K562 (cell line): ENCODE measurements at regions not wholly inside any gene's neighbourhood (a gene's known extent, or its start where the extent isn't known, plus 50 kb on each side); places are given as distances from the start of the nearest gene placed in this dataset.

Source experiments
- ATAC-seq: fragments of 200-7000 bp; cut with Tn5 transposase; 3 replicates; pipeline ENCODE4 v1.9.1; 2020; ENCODE audit warnings: moderate library complexity
- BruUV-seq: library from RNA; stranded (reverse); fragments of 400-500 nt; replicated peaks from 2 replicates; lab custom pipeline; 2021; lab: Mats Ljungman, UMichigan
- CTCF ChIA-PET: fragments of 300-600 bp; formaldehyde crosslinking; extraction: SDS; loops from one replicate; lab custom pipeline; 2021; ENCODE audit warnings: low intra/inter-chr PET ratio; lab: Yijun Ruan, JAX
- POLR2A ChIA-PET: fragments of 300-600, 350-650 bp; sonication (Branson Sonifier 250); formaldehyde crosslinking; extraction: SDS; loops from one replicate; lab custom pipeline; 2021; ENCODE audit warnings: antibody characterized with exemption, inconsistent platforms; lab: Yijun Ruan, JAX
- DNase-seq, 4 experiments: peaks; one replicate each; pipeline versions ENCODE4 v3.0.0 to v3.0.0-alpha.2; 2011 to 2018; ENCODE audit warnings: low spot score in 3 of 4, mixed read lengths in 3 of 4; ENCODE audit errors: extremely low read depth in 1 of 4
- FAIRE-seq: peaks from 2 replicates; lab custom pipeline; 2011; peaks lifted over from hg19 to GRCh38; lab: Jason Lieb, UNC
- H2AFZ ChIP-seq: 2 replicates; pipeline ENCODE4 v1.6.0; 2011; ENCODE audit warnings: low read depth, low read length, control low read depth, inconsistent platforms
- H3K27ac ChIP-seq: fragments of 200-600 bp; 3 replicates; pipeline ENCODE4 v1.8.0; 2011; ENCODE audit warnings: low read depth, mild to moderate bottlenecking, control low read depth, inconsistent platforms, low read length, moderate library complexity, mixed read lengths; ENCODE audit errors: extremely low read depth
- H3K27me3 ChIP-seq, 2 experiments: fragments of 300-600 bp in 1 of 2; 2 replicates in 1 of 2; 3 replicates in 1 of 2; pipeline versions ENCODE4 v1.6.0 to v1.8.0; 2011; ENCODE audit warnings: inconsistent platforms in 2 of 2, low read length in 2 of 2, mild to moderate bottlenecking in 1 of 2, mixed read lengths in 1 of 2, moderate library complexity in 1 of 2; ENCODE audit not compliant: control insufficient read depth in 2 of 2, insufficient read depth in 2 of 2
- H3K36me3 ChIP-seq: fragments of 300-600 bp; 3 replicates; pipeline ENCODE4 v1.8.0; 2011; ENCODE audit warnings: mild to moderate bottlenecking, low read length, inconsistent platforms; ENCODE audit not compliant: control insufficient read depth, insufficient read depth
- H3K4me1 ChIP-seq, 2 experiments: fragments of 200-600 bp in 1 of 2; replicated peaks in 1 of 2; 2 replicates in 1 of 2; 3 replicates in 1 of 2; pipeline versions ENCODE4 v1.5.1 to v1.8.0; 2011; ENCODE audit warnings: inconsistent platforms in 2 of 2, low read length in 2 of 2, mild to moderate bottlenecking in 1 of 2, mixed read lengths in 1 of 2, moderate library complexity in 1 of 2; ENCODE audit not compliant: control insufficient read depth in 2 of 2, insufficient read depth in 2 of 2
- H3K4me2 ChIP-seq: 2 replicates; pipeline ENCODE4 v1.6.1; 2011; ENCODE audit warnings: low read length, control low read depth, inconsistent platforms, mixed read lengths; ENCODE audit not compliant: insufficient read depth
- H3K4me3 ChIP-seq: fragments of 200-600 bp; sonication (generic), shearing (Covaris generic); 2 replicates; pipeline ENCODE4 v1.5.1; 2016; ENCODE audit warnings: control low read depth, inconsistent platforms
- H3K79me2 ChIP-seq: fragments of 200-600 bp; 3 replicates; pipeline ENCODE4 v1.8.0; 2011; ENCODE audit warnings: low read length, inconsistent platforms; ENCODE audit not compliant: control insufficient read depth, insufficient read depth
- H3K9ac ChIP-seq, 2 experiments: 2 replicates each; pipeline versions ENCODE4 v1.6.0 to v1.6.1; 2011; ENCODE audit warnings: low read depth in 2 of 2, low read length in 2 of 2, control low read depth in 1 of 2, inconsistent platforms in 1 of 2, mild to moderate bottlenecking in 1 of 2, mixed read lengths in 1 of 2; ENCODE audit not compliant: insufficient read depth in 1 of 2
- H3K9me1 ChIP-seq: one replicate; pipeline ENCODE4 v1.6.0; 2011; ENCODE audit warnings: inconsistent platforms, mild to moderate bottlenecking, low read length, moderate library complexity; ENCODE audit not compliant: control insufficient read depth, insufficient read depth
- H3K9me3 ChIP-seq: replicated peaks from 2 replicates; pipeline ENCODE4 v1.5.1; 2011; ENCODE audit warnings: low read depth, low read length, inconsistent platforms; ENCODE audit not compliant: control insufficient read depth, insufficient read depth
- H4K20me1 ChIP-seq: replicated peaks from 2 replicates; pipeline ENCODE4 v1.6.1; 2011; ENCODE audit warnings: low read length, inconsistent platforms, mixed read lengths; ENCODE audit not compliant: control insufficient read depth, insufficient read depth
- FOXK1 ChIP-seq: sonication (generic); formaldehyde crosslinking; IDR thresholded peaks from 2 replicates; pipeline ENCODE4 v1.8.0; 2022; ENCODE audit warnings: missing genetic modification reagents, mild to moderate bottlenecking, borderline replicate concordance
- NCOA1 ChIP-seq: fragments of 450-650 bp; IDR thresholded peaks from 2 replicates; pipeline ENCODE4 v1.6.1; 2016; ENCODE audit warnings: low read depth
- NR1H2 ChIP-seq: sonication (generic); formaldehyde crosslinking; IDR thresholded peaks from 2 replicates; pipeline ENCODE4 v1.4.0; 2020; ENCODE audit warnings: mild to moderate bottlenecking, missing genetic modification reagents
- RBM14 ChIP-seq: fragments of 200-400 bp; formaldehyde crosslinking; IDR thresholded peaks from 2 replicates; pipeline ENCODE4 v1.6.1; 2018; ENCODE audit warnings: low read depth, mild to moderate bottlenecking, low read length, moderate library complexity, borderline replicate concordance; ENCODE audit not compliant: insufficient read depth
- RNF2 ChIP-seq: sonication (generic); IDR thresholded peaks from 2 replicates; pipeline ENCODE4 v1.6.1; 2016
- SLC30A9 ChIP-seq: fragments of 250-450 bp; sonication (Bioruptor Pico); IDR thresholded peaks from 2 replicates; pipeline ENCODE4 v1.8.0; 2022; ENCODE audit warnings: mild to moderate bottlenecking, moderate library complexity
- TCF3 ChIP-seq: sonication (generic); formaldehyde crosslinking; IDR thresholded peaks from 2 replicates; pipeline ENCODE4 v1.4.0; 2020; ENCODE audit warnings: mild to moderate bottlenecking, missing genetic modification reagents
- YY1 ChIP-seq, 3 experiments: IDR thresholded peaks; 2 replicates each; pipeline ENCODE4 v1.6.1; 2011; ENCODE audit warnings: low read length in 2 of 3, mild to moderate bottlenecking in 2 of 3, moderate library complexity in 2 of 3, borderline replicate concordance in 1 of 3, control low read depth in 1 of 3, low read depth in 1 of 3; ENCODE audit not compliant: insufficient read depth in 3 of 3, insufficient replicate concordance in 2 of 3, control insufficient read depth in 1 of 3, insufficient read length in 1 of 3; ENCODE audit errors: extremely low read depth in 1 of 3
- ZKSCAN3 ChIP-seq: fragments of 250-450 bp; sonication (Bioruptor Pico); IDR thresholded peaks from 2 replicates; pipeline ENCODE4 v1.4.0; 2020
- ZKSCAN8 ChIP-seq: fragments of 200-800 bp; sonication (Bioruptor generic); IDR thresholded peaks from 2 replicates; pipeline ENCODE4 v1.6.1; 2016; ENCODE audit warnings: missing genetic modification characterization, missing compliant biosample characterization
- ZNF165 ChIP-seq: fragments of 250-450 bp; sonication (Bioruptor Pico); IDR thresholded peaks from 2 replicates; pipeline ENCODE4 v1.4.0; 2020; ENCODE audit warnings: borderline replicate concordance
- ZNF274 ChIP-seq: IDR thresholded peaks from 2 replicates; pipeline ENCODE4 v1.6.1; 2011; ENCODE audit warnings: low read depth, mild to moderate bottlenecking, low read length, moderate library complexity, borderline replicate concordance
- ZNF3 ChIP-seq: fragments of 250-450 bp; sonication (Bioruptor Pico); IDR thresholded peaks from 2 replicates; pipeline ENCODE4 v1.5.0; 2021; ENCODE audit warnings: mild to moderate bottlenecking, moderate library complexity
- ZNF764 ChIP-seq: fragments of 250-450 bp; sonication (Bioruptor Pico); IDR thresholded peaks from 2 replicates; pipeline ENCODE4 v1.4.0; 2020; ENCODE audit warnings: low read depth, mild to moderate bottlenecking, moderate library complexity
- ZNF77 ChIP-seq: fragments of 250-450 bp; sonication (Bioruptor Pico); IDR thresholded peaks from 2 replicates; pipeline ENCODE4 v1.5.0; 2020
- WGBS: fragments of 100-300 bp; shearing (Covaris generic); methylation state at CpG from one replicate; pipeline ENCODE4 v1.1.6; 2016; ENCODE audit warnings: low coverage, mixed read lengths; ENCODE audit not compliant: insufficient coverage; ENCODE audit errors: missing lambda C conversion rate; 5-methylcytosine and 5-hydroxymethylcytosine counted together
- in situ Hi-C: fragments of 300-500 bp; cut with MboI; formaldehyde crosslinking; loops from 4 replicates; pipeline ENCODE4 v1.15.0; 2018; ENCODE audit warnings: inconsistent platforms, mixed read lengths
- intact Hi-C: fragments of 100-400 bp; cut with micrococcal nuclease; formaldehyde crosslinking; loops from 2 replicates; pipeline ENCODE4 v1.14.2; 2022
- TF ChIP-seq, protein P1 (sequence below): fragments of 450-650 bp; IDR thresholded peaks from 2 replicates; pipeline ENCODE4 v1.6.1; 2018; ENCODE audit not compliant: partially characterized antibody

- Histone ChIP-seq H4K20me1 (no peaks in the 10 kb centered on the region), H3K4me1 (no peaks in the 10 kb centered on the region), H3K4me3 (no peak overlapping the region), H3K9me1 (no peaks in the 10 kb centered on the region), H3K79me2 (no peaks in the 10 kb centered on the region), H2AFZ (no peak overlapping the region), H3K27me3 (no peaks in the 10 kb centered on the region), H3K9ac (no peak overlapping the region), H3K36me3 (no peaks in the 10 kb centered on the region), H3K27ac (no peak overlapping the region), H3K4me2 (no peak overlapping the region), H3K9me3 (no peaks in the 10 kb centered on the region)
- CTCF ChIA-PET, result no interaction called here
- intact Hi-C loops, result no loop called here
- POLR2A ChIA-PET, result no interaction called here
- in situ Hi-C loops, result no loop called here
- TF ChIP-seq RNF2 (no peak), ZNF165 (CRISPR knock-in tag) (no peak), NR1H2 (no peak), ZKSCAN3 (CRISPR knock-in tag) (no peak), TCF3 (CRISPR knock-in tag) (no peak), ZNF77 (no peak), FOXK1 (no peak), SLC30A9 (CRISPR knock-in tag) (no peak), ZNF764 (no peak), ZNF274 (no peak), RBM14 (no peak), ZNF3 (no peak), NCOA1 (no peak), YY1 (IDR thresholded peaks at IDR 0.05; ENCODE audit: borderline replicate concordance in 1 of 3, control insufficient read depth in 1 of 3, extremely low read depth in 1 of 3, insufficient read depth in 3 of 3, insufficient read length in 1 of 3, insufficient replicate concordance in 2 of 3, low read depth in 1 of 3, low read length in 2 of 3) (no peak), ZKSCAN8 (CRISPR knock-in tag) (no peak)
- TF ChIP-seq, protein P1, sequence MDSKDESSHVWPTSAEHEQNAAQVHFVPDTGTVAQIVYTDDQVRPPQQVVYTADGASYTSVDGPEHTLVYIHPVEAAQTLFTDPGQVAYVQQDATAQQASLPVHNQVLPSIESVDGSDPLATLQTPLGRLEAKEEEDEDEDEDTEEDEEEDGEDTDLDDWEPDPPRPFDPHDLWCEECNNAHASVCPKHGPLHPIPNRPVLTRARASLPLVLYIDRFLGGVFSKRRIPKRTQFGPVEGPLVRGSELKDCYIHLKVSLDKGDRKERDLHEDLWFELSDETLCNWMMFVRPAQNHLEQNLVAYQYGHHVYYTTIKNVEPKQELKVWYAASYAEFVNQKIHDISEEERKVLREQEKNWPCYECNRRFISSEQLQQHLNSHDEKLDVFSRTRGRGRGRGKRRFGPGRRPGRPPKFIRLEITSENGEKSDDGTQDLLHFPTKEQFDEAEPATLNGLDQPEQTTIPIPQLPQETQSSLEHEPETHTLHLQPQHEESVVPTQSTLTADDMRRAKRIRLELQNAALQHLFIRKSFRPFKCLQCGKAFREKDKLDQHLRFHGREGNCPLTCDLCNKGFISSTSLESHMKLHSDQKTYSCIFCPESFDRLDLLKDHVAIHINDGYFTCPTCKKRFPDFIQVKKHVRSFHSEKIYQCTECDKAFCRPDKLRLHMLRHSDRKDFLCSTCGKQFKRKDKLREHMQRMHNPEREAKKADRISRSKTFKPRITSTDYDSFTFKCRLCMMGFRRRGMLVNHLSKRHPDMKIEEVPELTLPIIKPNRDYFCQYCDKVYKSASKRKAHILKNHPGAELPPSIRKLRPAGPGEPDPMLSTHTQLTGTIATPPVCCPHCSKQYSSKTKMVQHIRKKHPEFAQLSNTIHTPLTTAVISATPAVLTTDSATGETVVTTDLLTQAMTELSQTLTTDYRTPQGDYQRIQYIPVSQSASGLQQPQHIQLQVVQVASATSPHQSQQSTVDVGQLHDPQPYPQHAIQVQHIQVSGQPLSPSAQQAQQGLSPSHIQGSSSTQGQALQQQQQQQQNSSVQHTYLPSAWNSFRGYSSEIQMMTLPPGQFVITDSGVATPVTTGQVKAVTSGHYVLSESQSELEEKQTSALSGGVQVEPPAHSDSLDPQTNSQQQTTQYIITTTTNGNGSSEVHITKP, result no peak
- no peak for DNase-seq
- no TSS peak for BruUV-seq
- 2% methylated on average over 3 of the region's 3 CpGs for WGBS
- ATAC-seq, result no peak
- no peak for FAIRE-seq
These were observed 120.4 kb downstream of the TMA16 start for GRCh38 chr4:163614866-163615265.
